ENCODE measurements at regions not wholly inside any gene's neighbourhood (a gene's known extent, or its start where the extent isn't known, plus 50 kb on each side); places are given as distances from the start of the nearest gene placed in this dataset.
"Not testable (repeated sequence)": the region's sequence is repeated elsewhere in the genome, so short reads cannot be mapped to it uniquely, and the experiment has no call there.

- no peak for DNase-seq (ENCODE audit: low spot score)
Observed at GRCh38 chr18:38305961-38306360, 740.4 kb upstream of the CELF4 start.

- no peak for DNase-seq (ENCODE audit: low spot score)
Observed at GRCh38 chr18:38301621-38302020, 736.0 kb upstream of the CELF4 start.

- no peak for DNase-seq (ENCODE audit: low spot score)
Observed at GRCh38 chr18:38297910-38298309, 732.3 kb upstream of the CELF4 start.

GRCh38 chr18:38290229-38290628 is 724.6 kb upstream of the CELF4 start:
- no peak for DNase-seq (ENCODE audit: low spot score)

- DNase-seq (ENCODE audit: low spot score): no peak
Observed at GRCh38 chr18:38284972-38285371, 719.4 kb upstream of the CELF4 start.

- DNase-seq (ENCODE audit: low spot score): no peak
Observed at GRCh38 chr18:38263066-38263465, 697.5 kb upstream of the CELF4 start.

GRCh38 chr18:38262661-38263060 is 697.1 kb upstream of the CELF4 start:
- DNase-seq (ENCODE audit: low spot score): no peak

- no peak for DNase-seq (ENCODE audit: low spot score)
Observed at GRCh38 chr18:38257661-38258060, 692.1 kb upstream of the CELF4 start.

GRCh38 chr18:38256366-38256765 is 690.8 kb upstream of the CELF4 start:
- no peak for DNase-seq (ENCODE audit: low spot score)

GRCh38 chr18:38250971-38251370 is 685.4 kb upstream of the CELF4 start:
- DNase-seq (ENCODE audit: low spot score): no peak

- no peak for DNase-seq (ENCODE audit: low spot score)
Observed at GRCh38 chr18:38244480-38244879, 678.9 kb upstream of the CELF4 start.

- DNase-seq (ENCODE audit: low spot score): no peak
Observed at GRCh38 chr18:38243291-38243690, 677.7 kb upstream of the CELF4 start.

- no peak for DNase-seq (ENCODE audit: low spot score)
Observed at GRCh38 chr18:38241736-38242135, 676.1 kb upstream of the CELF4 start.

GRCh38 chr18:38241216-38241615 is 675.6 kb upstream of the CELF4 start:
- no peak for DNase-seq (ENCODE audit: low spot score)

- DNase-seq (ENCODE audit: low spot score): no peak
Observed at GRCh38 chr18:38239606-38240005, 674.0 kb upstream of the CELF4 start.

GRCh38 chr18:38237796-38238195 is 672.2 kb upstream of the CELF4 start:
- no peak for DNase-seq (ENCODE audit: low spot score)

- no peak for DNase-seq (ENCODE audit: low spot score)
Observed at GRCh38 chr18:38221476-38222100, 656.0 kb upstream of the CELF4 start.

- DNase-seq (ENCODE audit: low spot score): no peak
Observed at GRCh38 chr18:38198956-38199355, 633.4 kb upstream of the CELF4 start.

GRCh38 chr18:38198526-38198925 is 632.9 kb upstream of the CELF4 start:
- DNase-seq (ENCODE audit: low spot score): no peak

- DNase-seq (ENCODE audit: low spot score): no peak
Observed at GRCh38 chr18:38186491-38186890, 620.9 kb upstream of the CELF4 start.

GRCh38 chr18:38174594-38174993 is 609.0 kb upstream of the CELF4 start:
- DNase-seq (ENCODE audit: low spot score): no peak

GRCh38 chr18:38174173-38174572 is 608.6 kb upstream of the CELF4 start:
- DNase-seq (ENCODE audit: low spot score): no peak

- DNase-seq (ENCODE audit: low spot score): no peak
Observed at GRCh38 chr18:38170845-38171244, 605.2 kb upstream of the CELF4 start.

- DNase-seq (ENCODE audit: low spot score): no peak
Observed at GRCh38 chr18:38167623-38168022, 602.0 kb upstream of the CELF4 start.

GRCh38 chr18:38153116-38153515 is 587.5 kb upstream of the CELF4 start:
- not testable (repeated sequence) for DNase-seq (ENCODE audit: low spot score)
